ENCODE measurements at regions not wholly inside any gene's neighbourhood (a gene's known extent, or its start where the extent isn't known, plus 50 kb on each side); places are given as distances from the start of the nearest gene placed in this dataset.

DNA sequence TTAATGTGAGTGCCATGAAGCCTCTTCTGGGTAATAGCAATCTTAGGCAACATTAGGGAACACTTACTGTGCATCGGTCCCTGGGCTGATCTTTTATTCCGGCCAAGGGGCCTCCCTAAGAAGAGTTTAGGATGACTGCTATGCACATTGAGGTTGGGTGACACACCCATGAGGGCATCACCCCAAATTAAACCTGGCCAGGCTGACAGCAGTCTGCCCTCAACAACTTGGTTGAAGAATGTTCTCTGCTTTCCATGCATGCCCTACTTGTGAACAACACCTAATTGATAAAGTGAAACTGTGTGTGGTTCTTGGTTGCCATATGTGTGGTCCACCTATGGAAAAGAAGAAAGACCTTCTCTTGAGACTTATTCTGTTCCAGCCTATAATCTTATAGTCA lies 1098.0 kb downstream of the BCL11B start:
- no peaks in the 10 kb centered on the region for H3K27me3 ChIP-seq (ENCODE audit: insufficient read depth, poor library complexity, severe bottlenecking)
- TF ChIP-seq, protein P1, sequence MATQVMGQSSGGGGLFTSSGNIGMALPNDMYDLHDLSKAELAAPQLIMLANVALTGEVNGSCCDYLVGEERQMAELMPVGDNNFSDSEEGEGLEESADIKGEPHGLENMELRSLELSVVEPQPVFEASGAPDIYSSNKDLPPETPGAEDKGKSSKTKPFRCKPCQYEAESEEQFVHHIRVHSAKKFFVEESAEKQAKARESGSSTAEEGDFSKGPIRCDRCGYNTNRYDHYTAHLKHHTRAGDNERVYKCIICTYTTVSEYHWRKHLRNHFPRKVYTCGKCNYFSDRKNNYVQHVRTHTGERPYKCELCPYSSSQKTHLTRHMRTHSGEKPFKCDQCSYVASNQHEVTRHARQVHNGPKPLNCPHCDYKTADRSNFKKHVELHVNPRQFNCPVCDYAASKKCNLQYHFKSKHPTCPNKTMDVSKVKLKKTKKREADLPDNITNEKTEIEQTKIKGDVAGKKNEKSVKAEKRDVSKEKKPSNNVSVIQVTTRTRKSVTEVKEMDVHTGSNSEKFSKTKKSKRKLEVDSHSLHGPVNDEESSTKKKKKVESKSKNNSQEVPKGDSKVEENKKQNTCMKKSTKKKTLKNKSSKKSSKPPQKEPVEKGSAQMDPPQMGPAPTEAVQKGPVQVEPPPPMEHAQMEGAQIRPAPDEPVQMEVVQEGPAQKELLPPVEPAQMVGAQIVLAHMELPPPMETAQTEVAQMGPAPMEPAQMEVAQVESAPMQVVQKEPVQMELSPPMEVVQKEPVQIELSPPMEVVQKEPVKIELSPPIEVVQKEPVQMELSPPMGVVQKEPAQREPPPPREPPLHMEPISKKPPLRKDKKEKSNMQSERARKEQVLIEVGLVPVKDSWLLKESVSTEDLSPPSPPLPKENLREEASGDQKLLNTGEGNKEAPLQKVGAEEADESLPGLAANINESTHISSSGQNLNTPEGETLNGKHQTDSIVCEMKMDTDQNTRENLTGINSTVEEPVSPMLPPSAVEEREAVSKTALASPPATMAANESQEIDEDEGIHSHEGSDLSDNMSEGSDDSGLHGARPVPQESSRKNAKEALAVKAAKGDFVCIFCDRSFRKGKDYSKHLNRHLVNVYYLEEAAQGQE (IDR thresholded peaks at IDR 0.05; ENCODE audit: insufficient replicate concordance, low read depth), result no peak
- TF ChIP-seq, protein P2, sequence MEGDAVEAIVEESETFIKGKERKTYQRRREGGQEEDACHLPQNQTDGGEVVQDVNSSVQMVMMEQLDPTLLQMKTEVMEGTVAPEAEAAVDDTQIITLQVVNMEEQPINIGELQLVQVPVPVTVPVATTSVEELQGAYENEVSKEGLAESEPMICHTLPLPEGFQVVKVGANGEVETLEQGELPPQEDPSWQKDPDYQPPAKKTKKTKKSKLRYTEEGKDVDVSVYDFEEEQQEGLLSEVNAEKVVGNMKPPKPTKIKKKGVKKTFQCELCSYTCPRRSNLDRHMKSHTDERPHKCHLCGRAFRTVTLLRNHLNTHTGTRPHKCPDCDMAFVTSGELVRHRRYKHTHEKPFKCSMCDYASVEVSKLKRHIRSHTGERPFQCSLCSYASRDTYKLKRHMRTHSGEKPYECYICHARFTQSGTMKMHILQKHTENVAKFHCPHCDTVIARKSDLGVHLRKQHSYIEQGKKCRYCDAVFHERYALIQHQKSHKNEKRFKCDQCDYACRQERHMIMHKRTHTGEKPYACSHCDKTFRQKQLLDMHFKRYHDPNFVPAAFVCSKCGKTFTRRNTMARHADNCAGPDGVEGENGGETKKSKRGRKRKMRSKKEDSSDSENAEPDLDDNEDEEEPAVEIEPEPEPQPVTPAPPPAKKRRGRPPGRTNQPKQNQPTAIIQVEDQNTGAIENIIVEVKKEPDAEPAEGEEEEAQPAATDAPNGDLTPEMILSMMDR (IDR thresholded peaks at IDR 0.05; ENCODE audit: insufficient read depth, low read length), result no peak
- TF ChIP-seq GABPA (IDR thresholded peaks at IDR 0.05; ENCODE audit: low read depth) (no peak), POLR2AphosphoS5 (IDR thresholded peaks at IDR 0.05; ENCODE audit: low read depth) (no peak)
- H3K4me3 ChIP-seq (replicated peaks; ENCODE audit: insufficient read depth, low read length), result no peak overlapping the region
- no peak for DNase-seq (ENCODE audit: low read depth in 1 of 2, low spot score in 1 of 2)
- H3K27ac ChIP-seq (replicated peaks), result no peak overlapping the region

DNA sequence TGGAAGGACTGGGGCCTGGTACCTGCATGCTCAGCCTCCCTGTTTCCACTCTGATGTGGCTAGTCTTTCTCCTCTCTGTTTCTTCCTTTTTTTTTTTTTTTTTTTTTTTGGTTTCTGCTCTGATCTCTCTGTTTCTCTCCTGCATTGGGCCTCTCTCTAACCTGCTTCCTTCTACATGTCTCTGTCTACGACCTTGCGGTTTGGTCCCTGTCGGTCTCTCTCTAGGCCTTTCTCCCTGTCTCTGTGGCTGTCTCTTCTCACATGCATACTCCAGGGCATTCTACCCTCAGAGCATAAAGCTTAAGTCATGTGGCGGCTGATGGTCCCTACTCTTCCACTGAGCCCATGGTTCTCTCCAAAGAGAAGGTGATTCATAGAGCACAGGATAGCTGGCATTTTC lies 1096.6 kb downstream of the BCL11B start:
- Histone ChIP-seq H3K27me3 (ENCODE audit: insufficient read depth, poor library complexity, severe bottlenecking) (no peaks in the 10 kb centered on the region), H3K4me3 (replicated peaks; ENCODE audit: insufficient read depth, low read length) (no peak overlapping the region), H3K27ac (replicated peaks) (no peak overlapping the region)
- DNase-seq (ENCODE audit: low read depth in 1 of 2, low spot score in 1 of 2), result no peak
- TF ChIP-seq GABPA (IDR thresholded peaks at IDR 0.05; ENCODE audit: low read depth) (no peak), SPI1 (IDR thresholded peaks at IDR 0.05; ENCODE audit: borderline replicate concordance, low read depth) (no peak), POLR2AphosphoS5 (IDR thresholded peaks at IDR 0.05; ENCODE audit: low read depth) (no peak)
- TF ChIP-seq, protein P2 (IDR thresholded peaks at IDR 0.05; ENCODE audit: insufficient read depth, low read length), result no peak
- TF ChIP-seq, protein P1 (IDR thresholded peaks at IDR 0.05; ENCODE audit: insufficient replicate concordance, low read depth), result no peak

DNA sequence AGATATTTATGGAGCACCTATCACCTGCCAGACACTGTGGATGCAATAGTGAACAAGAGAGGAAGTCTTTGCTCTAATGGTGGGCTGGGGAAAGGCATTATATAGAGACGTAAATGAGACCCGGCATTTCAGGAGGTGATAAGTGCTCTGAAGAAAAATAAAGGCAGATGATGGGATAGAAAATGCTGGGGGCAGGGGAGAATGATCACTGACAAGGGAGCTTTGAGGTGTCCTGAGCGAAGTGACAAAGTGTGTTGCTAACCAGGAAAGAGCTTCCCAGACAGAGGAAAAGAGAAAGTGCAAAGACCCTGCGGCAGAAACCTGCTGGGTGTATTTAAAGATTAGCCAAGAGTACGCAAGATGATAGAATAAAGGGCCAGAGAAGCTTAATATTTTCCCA lies 1096.1 kb downstream of the BCL11B start:
- no peak for DNase-seq (ENCODE audit: low read depth in 1 of 2, low spot score in 1 of 2)
- Histone ChIP-seq H3K27me3 (ENCODE audit: insufficient read depth, poor library complexity, severe bottlenecking) (no peaks in the 10 kb centered on the region), H3K27ac (replicated peaks) (no peak overlapping the region), H3K4me3 (replicated peaks; ENCODE audit: insufficient read depth, low read length) (no peak overlapping the region)
- no peak for TF ChIP-seq GABPA (IDR thresholded peaks at IDR 0.05; ENCODE audit: low read depth)
- no peak for TF ChIP-seq SPI1 (IDR thresholded peaks at IDR 0.05; ENCODE audit: borderline replicate concordance, low read depth)
- TF ChIP-seq POLR2AphosphoS5 (IDR thresholded peaks at IDR 0.05; ENCODE audit: low read depth), result no peak
- TF ChIP-seq, protein P1 (IDR thresholded peaks at IDR 0.05; ENCODE audit: insufficient replicate concordance, low read depth), result no peak
- TF ChIP-seq, protein P2 (IDR thresholded peaks at IDR 0.05; ENCODE audit: insufficient read depth, low read length), result no peak
